ENCODE measurements at regions not wholly inside any gene's neighbourhood (a gene's known extent, or its start where the extent isn't known, plus 50 kb on each side); places are given as distances from the start of the nearest gene placed in this dataset.
"Not testable (repeated sequence)": the region's sequence is repeated elsewhere in the genome, so short reads cannot be mapped to it uniquely, and the experiment has no call there.

GRCh38 chr17:74134991-74135390 is 68.5 kb upstream of the RPL38 start:
- no peak for DNase-seq (ENCODE audit: low spot score)

- no peak for DNase-seq (ENCODE audit: low spot score)
Observed at GRCh38 chr17:74135391-74136167, 67.9 kb upstream of the RPL38 start.

- DNase-seq (ENCODE audit: low spot score), result no peak
Observed at GRCh38 chr17:74137416-74137815, 66.1 kb upstream of the RPL38 start.

- no peak for DNase-seq (ENCODE audit: low spot score)
Observed at GRCh38 chr17:74139120-74139519, 64.4 kb upstream of the RPL38 start.

GRCh38 chr17:74140282-74140681 is 63.2 kb upstream of the RPL38 start:
- DNase-seq (ENCODE audit: low spot score), result no peak

GRCh38 chr17:74141612-74142011 is 61.9 kb upstream of the RPL38 start:
- DNase-seq (ENCODE audit: low spot score), result no peak

GRCh38 chr17:74143318-74143717 is 60.2 kb upstream of the RPL38 start:
- DNase-seq (ENCODE audit: low spot score), result not testable (repeated sequence)

- no peak for DNase-seq (ENCODE audit: low spot score)
Observed at GRCh38 chr17:74145756-74146155, 57.7 kb upstream of the RPL38 start.

GRCh38 chr17:74146196-74146595 is 57.3 kb upstream of the RPL38 start:
- no peak for DNase-seq (ENCODE audit: low spot score)

GRCh38 chr17:74147056-74147835 is 56.2 kb upstream of the RPL38 start:
- DNase-seq (ENCODE audit: low spot score), result peak; percentile 24

GRCh38 chr17:74147966-74148365 is 55.5 kb upstream of the RPL38 start:
- no peak for DNase-seq (ENCODE audit: low spot score)

GRCh38 chr17:74148446-74148845 is 55.0 kb upstream of the RPL38 start:
- DNase-seq (ENCODE audit: low spot score), result no peak

- DNase-seq (ENCODE audit: low spot score), result no peak
Observed at GRCh38 chr17:74148901-74149596, 54.4 kb upstream of the RPL38 start.

GRCh38 chr17:74149597-74150427 is 53.7 kb upstream of the RPL38 start:
- DNase-seq (ENCODE audit: low spot score), result no peak

GRCh38 chr17:74150428-74151025 is 53.0 kb upstream of the RPL38 start:
- no peak for DNase-seq (ENCODE audit: low spot score)

- no peak for DNase-seq (ENCODE audit: low spot score)
Observed at GRCh38 chr17:74151551-74152315, 51.7 kb upstream of the RPL38 start.

GRCh38 chr17:74152591-74153455 is 50.7 kb upstream of the RPL38 start:
- no peak for DNase-seq (ENCODE audit: low spot score)

GRCh38 chr17:74153456-74153810 is 50.0 kb upstream of the RPL38 start:
- DNase-seq (ENCODE audit: low spot score), result no peak
